HepG2 (cell line): ENCODE measurements at regions not wholly inside any gene's neighbourhood (a gene's known extent, or its start where the extent isn't known, plus 50 kb on each side); places are given as distances from the start of the nearest gene placed in this dataset.

Source experiments
- EEA1 ChIP-seq: sonication (generic); formaldehyde crosslinking; IDR thresholded peaks from 2 replicates; pipeline ENCODE4 v1.5.1; 2020; ENCODE audit warnings: mild to moderate bottlenecking, missing genetic modification reagents, borderline replicate concordance
- FOXK2 ChIP-seq: fragments of 450-650 bp; IDR thresholded peaks from 2 replicates; pipeline ENCODE4 v1.6.1; 2016
- NCOR1 ChIP-seq: fragments of 200-600 bp; sonication (generic); IDR thresholded peaks from 2 replicates; pipeline ENCODE4 v1.7.0; 2017; ENCODE audit warnings: antibody characterized with exemption, low read length, borderline replicate concordance
- ZNF235 ChIP-seq: sonication (generic); formaldehyde crosslinking; IDR thresholded peaks from 2 replicates; pipeline ENCODE4 v1.8.1; 2023; ENCODE audit warnings: mild to moderate bottlenecking, missing genetic modification reagents, borderline replicate concordance
- TF ChIP-seq, protein P1 (sequence below): sonication (generic); formaldehyde crosslinking; IDR thresholded peaks from one replicate; pipeline ENCODE4 v1.5.1; 2020; ENCODE audit warnings: mild to moderate bottlenecking, missing genetic modification reagents; ENCODE audit errors: not compliant biosample characterization

DNA sequence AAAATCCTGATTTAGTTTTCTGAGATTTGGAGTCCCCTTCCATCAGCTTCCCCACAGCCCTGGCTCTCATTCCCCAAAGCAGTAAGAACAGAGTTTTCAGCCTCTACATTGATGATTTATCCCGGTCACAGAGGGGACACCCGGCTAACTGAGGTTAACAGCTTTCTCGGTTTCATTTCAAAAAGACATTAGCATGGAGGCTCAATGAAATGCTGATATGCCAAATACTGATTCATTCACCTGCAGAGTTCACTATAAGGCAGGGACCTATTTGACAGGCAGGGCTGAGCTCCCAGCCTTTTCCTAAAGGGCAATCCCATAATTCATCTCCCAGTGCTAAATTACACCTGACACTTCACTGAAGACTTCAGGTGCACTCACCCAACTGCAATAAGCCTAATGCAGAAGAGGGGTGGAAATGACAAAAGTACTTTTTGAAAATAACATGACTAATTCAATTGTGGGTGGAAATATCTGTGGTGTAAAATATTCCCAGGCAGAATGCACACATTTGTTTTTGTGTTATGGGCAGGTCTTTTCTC lies 99.8 kb upstream of the PMFBP1 start:
- no peak for TF ChIP-seq FOXK2
- no peak for TF ChIP-seq ZNF235 (CRISPR knock-in tag)
- TF ChIP-seq, protein P1, sequence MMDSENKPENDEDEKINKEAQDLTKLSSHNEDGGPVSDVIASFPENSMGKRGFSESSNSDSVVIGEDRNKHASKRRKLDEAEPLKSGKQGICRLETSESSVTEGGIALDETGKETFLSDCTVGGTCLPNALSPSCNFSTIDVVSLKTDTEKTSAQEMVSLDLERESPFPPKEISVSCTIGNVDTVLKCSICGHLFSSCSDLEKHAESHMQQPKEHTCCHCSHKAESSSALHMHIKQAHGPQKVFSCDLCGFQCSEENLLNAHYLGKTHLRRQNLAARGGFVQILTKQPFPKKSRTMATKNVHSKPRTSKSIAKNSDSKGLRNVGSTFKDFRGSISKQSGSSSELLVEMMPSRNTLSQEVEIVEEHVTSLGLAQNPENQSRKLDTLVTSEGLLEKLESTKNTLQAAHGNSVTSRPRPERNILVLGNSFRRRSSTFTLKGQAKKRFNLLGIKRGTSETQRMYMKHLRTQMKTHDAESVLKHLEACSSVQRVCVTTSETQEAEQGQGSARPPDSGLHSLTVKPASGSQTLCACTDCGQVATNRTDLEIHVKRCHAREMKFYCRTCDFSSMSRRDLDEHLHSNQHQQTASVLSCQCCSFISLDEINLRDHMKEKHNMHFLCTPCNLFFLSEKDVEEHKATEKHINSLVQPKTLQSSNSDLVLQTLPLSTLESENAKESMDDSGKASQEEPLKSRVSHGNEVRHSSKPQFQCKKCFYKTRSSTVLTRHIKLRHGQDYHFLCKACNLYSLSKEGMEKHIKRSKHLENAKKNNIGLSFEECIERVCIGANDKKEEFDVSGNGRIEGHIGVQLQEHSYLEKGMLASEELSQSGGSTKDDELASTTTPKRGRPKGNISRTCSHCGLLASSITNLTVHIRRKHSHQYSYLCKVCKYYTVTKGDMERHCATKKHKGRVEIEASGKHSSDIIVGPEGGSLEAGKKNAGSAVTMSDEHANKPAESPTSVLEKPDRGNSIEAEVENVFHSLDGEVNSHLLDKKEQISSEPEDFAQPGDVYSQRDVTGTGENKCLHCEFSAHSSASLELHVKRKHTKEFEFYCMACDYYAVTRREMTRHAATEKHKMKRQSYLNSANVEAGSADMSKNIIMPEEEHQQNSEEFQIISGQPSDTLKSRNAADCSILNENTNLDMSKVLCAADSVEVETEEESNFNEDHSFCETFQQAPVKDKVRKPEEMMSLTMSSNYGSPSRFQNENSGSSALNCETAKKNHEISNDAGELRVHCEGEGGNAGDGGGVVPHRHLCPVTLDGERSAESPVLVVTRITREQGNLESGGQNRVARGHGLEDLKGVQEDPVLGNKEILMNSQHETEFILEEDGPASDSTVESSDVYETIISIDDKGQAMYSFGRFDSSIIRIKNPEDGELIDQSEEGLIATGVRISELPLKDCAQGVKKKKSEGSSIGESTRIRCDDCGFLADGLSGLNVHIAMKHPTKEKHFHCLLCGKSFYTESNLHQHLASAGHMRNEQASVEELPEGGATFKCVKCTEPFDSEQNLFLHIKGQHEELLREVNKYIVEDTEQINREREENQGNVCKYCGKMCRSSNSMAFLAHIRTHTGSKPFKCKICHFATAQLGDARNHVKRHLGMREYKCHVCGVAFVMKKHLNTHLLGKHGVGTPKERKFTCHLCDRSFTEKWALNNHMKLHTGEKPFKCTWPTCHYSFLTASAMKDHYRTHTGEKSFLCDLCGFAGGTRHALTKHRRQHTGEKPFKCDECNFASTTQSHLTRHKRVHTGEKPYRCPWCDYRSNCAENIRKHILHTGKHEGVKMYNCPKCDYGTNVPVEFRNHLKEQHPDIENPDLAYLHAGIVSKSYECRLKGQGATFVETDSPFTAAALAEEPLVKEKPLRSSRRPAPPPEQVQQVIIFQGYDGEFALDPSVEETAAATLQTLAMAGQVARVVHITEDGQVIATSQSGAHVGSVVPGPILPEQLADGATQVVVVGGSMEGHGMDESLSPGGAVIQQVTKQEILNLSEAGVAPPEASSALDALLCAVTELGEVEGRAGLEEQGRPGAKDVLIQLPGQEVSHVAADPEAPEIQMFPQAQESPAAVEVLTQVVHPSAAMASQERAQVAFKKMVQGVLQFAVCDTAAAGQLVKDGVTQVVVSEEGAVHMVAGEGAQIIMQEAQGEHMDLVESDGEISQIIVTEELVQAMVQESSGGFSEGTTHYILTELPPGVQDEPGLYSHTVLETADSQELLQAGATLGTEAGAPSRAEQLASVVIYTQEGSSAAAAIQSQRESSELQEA (CRISPR knock-in tag) = no peak
- no peak for TF ChIP-seq NCOR1
- TF ChIP-seq EEA1 (CRISPR knock-in tag) = no peak
